Neural cell (in vitro differentiated cells): ENCODE measurements at regions not wholly inside any gene's neighbourhood (a gene's known extent, or its start where the extent isn't known, plus 50 kb on each side); places are given as distances from the start of the nearest gene placed in this dataset.

ENCODE experiments used
- MXI1 ChIP-seq: fragments of 450-650 bp; conservative IDR thresholded peaks from 2 replicates; pipeline ENCODE4 v1.6.1; 2014; ENCODE audit warnings: antibody characterized with exemption, mild to moderate bottlenecking; ENCODE audit not compliant: poor library complexity, severe bottlenecking
- POLR2AphosphoS5 ChIP-seq: IDR thresholded peaks from 2 replicates; pipeline ENCODE4 v1.6.1; 2012
- RAD21 ChIP-seq: fragments of 450-650 bp; conservative IDR thresholded peaks from 2 replicates; pipeline ENCODE4 v1.6.1; 2014; ENCODE audit warnings: antibody characterized with exemption, mild to moderate bottlenecking, moderate library complexity
- TF ChIP-seq, protein P1 (sequence below): fragments of 450-650 bp; IDR thresholded peaks from 2 replicates; pipeline ENCODE4 v1.5.1; 2014; ENCODE audit warnings: antibody characterized with exemption, mild to moderate bottlenecking, moderate library complexity; ENCODE audit not compliant: poor library complexity, severe bottlenecking

DNA sequence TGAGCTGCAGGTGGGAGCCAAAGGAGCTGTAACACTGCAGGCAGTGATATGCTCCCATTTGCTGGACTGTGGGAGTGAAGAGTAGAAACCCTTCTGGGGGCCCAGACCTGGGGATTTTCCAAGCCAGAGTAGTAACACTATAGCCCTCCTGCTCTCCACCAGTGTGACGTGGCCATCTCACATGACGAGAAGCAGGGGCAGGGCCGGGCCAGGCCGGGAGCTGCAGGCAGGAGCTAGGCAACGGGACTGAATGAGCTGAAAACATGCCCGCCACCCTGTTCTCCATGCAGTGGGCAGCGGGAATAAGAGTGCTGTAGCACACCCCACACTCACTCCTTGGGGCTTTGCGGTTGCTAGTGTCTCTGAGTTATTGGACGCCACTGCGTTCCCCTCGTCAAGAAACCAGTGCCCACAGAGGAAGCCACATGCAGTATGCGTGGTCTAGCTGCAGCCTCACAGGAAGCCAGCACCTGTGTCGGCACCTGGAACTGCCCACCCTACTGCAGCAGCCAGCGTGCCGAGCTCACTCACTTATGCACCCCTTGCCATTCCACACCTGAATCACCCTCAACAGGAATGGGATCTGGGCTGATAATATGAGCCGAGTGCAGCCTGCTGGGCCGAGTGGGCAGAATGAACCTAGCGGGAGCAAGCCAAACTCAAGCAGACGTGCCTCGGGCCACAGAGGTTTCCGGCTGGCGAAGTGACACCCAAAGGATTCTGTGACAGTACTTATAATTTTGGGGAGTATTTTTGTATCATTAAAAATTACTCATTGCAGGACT is 1389.6 kb downstream of the KCNT2 start:
- TF ChIP-seq MXI1 (no peak), RAD21 (no peak), POLR2AphosphoS5 (no peak)
- TF ChIP-seq, protein P1, sequence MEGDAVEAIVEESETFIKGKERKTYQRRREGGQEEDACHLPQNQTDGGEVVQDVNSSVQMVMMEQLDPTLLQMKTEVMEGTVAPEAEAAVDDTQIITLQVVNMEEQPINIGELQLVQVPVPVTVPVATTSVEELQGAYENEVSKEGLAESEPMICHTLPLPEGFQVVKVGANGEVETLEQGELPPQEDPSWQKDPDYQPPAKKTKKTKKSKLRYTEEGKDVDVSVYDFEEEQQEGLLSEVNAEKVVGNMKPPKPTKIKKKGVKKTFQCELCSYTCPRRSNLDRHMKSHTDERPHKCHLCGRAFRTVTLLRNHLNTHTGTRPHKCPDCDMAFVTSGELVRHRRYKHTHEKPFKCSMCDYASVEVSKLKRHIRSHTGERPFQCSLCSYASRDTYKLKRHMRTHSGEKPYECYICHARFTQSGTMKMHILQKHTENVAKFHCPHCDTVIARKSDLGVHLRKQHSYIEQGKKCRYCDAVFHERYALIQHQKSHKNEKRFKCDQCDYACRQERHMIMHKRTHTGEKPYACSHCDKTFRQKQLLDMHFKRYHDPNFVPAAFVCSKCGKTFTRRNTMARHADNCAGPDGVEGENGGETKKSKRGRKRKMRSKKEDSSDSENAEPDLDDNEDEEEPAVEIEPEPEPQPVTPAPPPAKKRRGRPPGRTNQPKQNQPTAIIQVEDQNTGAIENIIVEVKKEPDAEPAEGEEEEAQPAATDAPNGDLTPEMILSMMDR: no peak
